GM04504 (cell line): ENCODE measurements at regions not wholly inside any gene's neighbourhood (a gene's known extent, or its start where the extent isn't known, plus 50 kb on each side); places are given as distances from the start of the nearest gene placed in this dataset.

ENCODE experiments used
- DNase-seq: peaks from one replicate; pipeline ENCODE4 v3.0.0-alpha.2; 2012; ENCODE audit warnings: low read depth

- no peak for DNase-seq
Observed at GRCh38 chr4:11765849-11766453, 337.3 kb upstream of the HS3ST1 start.

DNA sequence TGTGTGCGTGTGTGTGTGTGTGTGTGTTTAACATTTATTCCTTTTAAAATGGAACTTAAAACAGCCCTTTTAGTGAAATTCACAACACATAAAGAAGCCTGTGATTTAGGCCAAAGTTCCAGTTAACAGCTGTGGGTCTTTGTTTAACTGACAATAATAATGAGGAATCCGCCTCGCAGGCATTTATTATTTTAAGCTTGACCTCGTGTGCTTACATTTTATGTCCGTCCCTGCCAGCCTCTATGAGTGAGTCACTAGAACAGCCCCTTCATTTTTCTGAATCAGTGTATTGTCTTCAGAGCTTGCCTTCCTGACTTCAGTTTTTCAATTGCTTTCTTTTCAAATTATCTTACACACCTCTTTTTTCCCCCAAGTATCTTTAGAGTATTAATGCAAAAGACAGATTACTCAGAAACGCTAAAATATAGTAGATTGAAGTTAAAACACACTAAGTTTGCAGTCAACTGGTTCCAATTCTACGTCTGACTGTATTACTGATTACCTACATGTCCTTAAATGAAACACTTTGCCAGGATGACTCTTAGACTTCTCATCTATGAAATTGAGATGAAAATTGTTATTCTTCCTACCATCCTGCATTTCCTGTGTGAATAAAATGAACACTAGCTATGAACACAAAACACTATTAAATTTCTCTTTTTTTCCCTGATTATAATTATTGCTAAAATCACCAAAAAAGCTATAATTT lies 319.6 kb upstream of the HS3ST1 start:
- no peak for DNase-seq

DNA sequence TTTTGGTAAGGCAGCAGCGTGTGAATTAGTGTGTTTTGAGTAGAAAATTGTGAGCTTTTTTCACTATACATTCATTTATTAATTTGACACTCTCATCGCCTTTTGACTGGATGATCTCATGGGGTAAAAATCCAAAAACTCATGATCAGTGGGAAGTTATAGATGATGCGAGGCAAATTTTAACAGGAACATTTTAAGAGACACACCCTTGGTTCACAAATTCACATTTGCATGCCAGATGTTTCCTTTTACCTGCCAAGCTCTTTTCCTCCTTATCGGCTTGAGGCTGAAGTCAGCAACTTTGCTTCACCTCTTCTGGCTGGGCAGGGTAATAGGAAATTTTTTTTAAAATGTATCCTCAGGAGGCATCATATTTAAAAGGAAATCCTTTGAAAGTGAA lies 318.0 kb upstream of the HS3ST1 start:
- DNase-seq: no peak

DNA sequence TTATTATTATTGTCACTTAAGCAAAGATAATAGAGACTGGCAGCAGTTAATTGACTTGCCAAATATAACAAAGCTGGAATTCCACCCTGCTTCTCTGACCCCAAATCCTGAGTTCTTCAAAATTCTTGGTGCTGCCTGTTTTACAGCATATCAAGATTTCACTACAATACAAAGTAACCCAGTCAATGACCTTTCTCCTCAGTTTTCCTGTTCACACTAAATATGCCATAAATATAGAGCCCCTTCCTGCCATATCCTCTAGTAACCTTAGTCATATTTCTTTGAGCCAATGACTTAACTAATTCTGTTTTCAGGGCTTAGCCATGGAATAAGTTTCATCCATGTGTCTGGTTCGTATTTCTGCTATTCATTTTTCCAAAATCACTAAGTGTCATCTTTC lies 315.3 kb upstream of the HS3ST1 start:
- no peak for DNase-seq

DNA sequence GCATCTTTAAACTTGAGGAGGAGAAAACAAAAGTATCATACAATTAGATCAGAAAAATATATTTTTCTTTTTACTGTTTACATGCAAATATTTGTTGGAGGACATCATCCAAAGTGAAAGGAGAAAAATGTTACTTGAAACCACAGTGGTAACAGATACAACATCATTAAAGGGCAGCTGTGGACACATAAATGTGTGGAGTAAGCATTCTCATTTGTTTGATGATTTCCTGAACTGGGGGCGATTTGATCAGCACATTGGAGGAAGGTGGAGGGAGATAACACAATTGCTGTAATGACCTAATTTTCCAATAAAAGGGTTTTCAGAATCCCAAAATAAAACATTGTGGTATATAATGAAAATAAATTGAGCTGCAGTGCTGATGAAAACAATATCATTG lies 314.5 kb upstream of the HS3ST1 start:
- DNase-seq: no peak

DNA sequence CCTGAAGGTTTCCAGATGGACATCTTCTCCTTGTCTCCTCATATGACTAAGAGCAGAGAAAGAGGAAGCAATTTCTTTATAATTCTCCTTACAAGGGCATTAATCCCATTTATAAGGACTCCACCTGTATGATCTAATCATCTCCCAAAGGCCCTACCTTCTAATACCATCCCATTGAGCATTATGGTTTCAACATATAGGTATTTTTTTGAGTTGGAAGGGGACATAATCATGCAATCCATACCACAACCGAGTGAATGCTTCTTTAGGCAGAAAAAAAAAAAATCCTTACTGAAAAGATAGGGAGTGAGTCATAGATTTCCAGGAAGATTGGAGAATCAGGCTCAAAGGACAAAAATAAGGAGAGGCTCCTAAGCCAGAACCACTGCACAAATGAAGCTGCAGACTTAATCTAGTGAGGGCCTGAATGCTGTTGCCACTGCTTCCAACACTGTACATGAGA lies 312.5 kb upstream of the HS3ST1 start:
- no peak for DNase-seq

DNA sequence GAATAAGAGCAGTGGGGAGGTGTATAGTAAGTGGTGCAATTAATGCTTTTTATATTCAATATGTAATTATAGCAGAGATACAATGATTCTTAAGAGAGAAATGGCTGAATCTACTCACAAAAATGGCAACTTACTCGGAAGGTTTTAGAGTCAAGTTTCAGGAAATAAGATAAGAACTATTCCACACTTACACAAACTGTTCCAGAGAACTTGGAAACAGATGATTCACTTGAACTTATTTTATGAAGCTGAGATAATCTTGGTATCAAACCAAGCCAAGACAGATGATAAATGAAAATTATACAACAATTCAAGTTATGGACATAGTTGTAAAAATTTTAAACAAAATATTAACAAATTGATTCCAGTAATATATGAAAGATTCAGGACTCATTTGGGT lies 311.3 kb upstream of the HS3ST1 start:
- no peak for DNase-seq

GRCh38 chr4:11736978-11737377 lies 308.3 kb upstream of the HS3ST1 start:
- no peak for DNase-seq

GRCh38 chr4:11735651-11736050 lies 307.0 kb upstream of the HS3ST1 start:
- no peak for DNase-seq

- DNase-seq: no peak
Observed at GRCh38 chr4:11732155-11732554, 303.5 kb upstream of the HS3ST1 start.

- no peak for DNase-seq
Observed at GRCh38 chr4:11730545-11730944, 301.9 kb upstream of the HS3ST1 start.

DNA sequence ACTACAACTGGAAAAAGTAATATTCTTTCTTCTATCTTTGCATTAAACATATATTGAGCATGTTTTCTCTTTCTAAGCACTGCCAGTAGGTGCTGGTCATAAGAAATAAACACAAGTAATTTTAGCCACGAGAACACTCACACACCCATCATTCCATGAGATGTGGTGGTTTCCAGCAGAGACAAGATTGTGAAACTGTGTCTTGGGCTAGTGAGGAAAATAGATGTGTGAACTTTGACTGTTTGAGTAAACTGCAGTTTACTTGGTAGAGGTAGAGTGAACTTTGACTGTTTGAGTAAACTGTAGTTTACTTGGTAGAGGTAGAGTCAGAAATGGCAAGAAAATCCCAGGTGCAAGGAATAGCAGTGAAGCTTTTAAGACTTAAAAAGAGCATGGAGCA lies 300.9 kb upstream of the HS3ST1 start:
- no peak for DNase-seq

DNA sequence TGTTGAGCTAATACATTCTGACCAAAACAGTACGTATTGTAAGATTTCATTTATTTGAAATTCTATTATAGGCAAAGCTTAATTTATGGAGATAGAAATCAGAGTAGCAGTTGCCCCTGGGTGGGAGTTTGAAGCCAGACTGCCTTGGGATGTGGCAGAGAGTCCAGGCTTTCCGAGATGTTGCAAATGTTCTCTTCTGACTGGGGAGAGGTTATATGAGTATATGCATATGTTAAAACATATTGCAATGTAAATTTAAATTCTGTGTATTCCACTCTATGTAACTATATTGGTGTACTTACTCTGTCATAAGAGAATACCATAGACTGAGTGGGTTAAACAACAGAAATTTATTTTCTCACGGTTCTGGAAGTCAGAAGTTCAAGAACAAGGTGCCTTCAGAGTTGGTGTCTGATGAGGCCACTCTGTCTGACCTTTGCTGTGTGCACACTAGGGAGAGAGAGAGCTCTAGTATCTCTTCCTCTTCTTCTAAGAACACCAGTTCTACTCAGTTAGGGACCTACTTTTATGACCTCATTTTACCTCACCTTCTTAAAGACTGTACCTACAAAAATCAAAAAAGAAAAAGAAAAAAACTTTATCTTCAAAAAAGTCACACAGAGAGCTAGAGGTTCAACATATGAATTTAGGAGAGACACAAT lies 299.3 kb upstream of the HS3ST1 start:
- no peak for DNase-seq

DNA sequence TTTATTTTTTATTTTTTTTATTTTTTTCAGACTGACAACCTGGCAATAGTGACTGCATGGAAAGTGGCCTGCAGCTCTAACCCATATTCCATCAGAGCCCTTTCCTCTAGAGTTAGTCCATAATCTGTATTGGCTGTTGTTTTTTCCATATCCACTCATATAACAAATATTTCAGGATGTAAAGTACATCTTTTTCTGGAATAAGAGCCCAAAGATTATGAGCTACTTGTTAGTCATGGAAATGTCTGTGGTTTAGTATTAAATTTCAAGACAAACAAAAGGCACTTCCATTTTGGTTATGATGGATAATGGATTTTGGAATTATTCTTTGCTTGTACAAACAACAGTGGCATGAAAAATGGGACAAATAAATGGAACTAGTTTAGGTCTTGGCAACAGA lies 296.0 kb upstream of the HS3ST1 start:
- DNase-seq: no peak

DNA sequence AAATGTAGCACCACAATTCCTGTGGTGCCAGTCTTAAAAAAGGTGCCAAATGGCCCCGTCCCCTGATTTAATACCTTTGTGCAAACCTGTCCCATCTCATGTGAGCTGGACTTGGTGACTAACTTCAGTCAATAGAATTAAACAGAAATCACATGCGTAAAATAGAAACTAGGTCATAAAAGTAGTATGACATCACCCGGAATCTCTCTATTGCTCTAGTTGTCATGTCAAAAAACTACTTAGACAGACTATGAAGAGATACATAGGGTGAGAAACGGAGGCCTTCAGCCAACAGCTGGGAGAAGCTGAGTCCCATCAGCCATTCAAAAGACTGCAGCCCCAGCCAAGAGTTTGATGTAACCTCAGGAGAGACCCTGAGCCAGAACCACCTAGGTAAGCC lies 293.5 kb upstream of the HS3ST1 start:
- DNase-seq: no peak

DNA sequence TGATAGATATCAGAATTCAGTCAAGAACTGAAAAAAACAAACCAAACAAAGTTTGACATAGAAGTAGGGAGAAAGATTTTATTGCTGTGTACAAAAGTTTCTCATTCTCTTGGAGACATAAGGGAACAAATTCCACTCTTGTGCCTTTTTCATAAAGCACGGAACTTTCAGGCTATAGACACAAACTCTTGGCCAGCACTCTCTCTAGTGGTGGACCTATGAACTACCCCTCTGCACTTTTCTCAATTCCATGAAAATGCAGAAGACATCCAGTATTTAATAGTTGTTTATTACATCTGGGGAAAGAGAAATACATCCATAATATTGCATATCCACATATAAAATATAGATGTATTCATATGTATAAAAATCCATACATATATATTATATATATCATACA lies 291.6 kb upstream of the HS3ST1 start:
- no peak for DNase-seq

GRCh38 chr4:11719879-11720278 lies 291.2 kb upstream of the HS3ST1 start:
- DNase-seq: no peak

- DNase-seq: no peak
Observed at GRCh38 chr4:11715753-11716521, 287.2 kb upstream of the HS3ST1 start.

GRCh38 chr4:11710453-11711093 lies 281.9 kb upstream of the HS3ST1 start:
- DNase-seq: no peak

DNA sequence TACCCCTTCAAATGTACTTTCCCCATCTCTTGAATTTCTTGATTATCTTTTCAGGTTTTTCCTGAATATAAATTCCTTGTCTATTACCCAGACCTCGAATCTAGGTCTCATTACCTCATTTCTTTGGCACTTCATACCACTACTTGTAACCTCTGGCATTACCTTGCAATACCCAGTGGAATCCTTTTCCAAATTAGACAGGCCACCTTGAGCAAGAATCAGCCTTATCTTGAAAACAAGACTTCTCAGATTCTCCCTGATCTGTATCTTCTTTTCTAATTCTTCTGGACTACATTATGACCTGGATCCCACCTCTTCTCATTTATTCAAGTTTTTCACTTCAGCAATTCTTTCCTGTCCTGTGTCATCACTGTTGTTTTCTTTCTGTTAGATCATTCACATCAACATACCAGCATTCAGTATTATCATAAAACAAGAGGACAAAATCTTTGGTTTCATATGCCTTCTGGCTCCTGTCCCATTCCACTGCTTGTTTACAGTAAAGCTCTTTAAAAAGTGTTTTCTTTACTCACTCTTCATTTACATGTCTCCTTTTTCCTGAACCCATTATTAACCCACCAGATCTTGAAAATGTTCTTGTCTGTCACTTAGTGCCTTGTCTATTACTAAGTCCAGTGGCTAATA lies 275.6 kb upstream of the HS3ST1 start:
- no peak for DNase-seq

DNA sequence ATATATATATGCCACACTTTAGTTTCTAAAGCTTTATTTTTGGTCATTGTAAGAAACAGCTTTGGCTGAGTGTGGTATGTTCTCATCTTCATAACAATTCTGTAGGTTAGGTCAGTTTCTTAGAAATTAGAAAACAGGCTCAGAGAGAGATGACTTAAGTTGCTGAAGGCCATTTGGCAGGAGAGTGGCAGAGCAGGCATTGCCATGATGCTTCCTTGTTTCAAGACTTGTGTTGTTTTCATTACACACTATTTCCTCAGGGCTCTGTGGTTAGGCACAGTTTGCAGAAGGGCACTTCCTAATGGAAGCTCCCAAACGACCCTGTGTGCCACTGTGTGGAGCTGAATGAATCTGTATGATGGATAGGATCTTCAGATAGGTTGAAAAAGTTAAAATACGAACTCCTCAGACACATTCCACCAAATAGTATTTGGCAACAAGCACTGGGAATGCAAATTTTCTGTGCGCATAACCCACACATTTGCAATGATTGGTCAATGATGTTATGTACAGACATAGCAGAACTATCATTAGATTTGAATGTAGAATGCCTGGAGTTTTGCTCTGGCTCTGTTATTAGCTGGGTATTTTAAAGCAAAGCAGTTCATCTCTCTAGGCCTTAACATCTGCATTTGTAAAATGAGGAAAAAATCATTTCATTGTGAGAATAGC lies 274.3 kb upstream of the HS3ST1 start:
- DNase-seq: no peak
